Dendritic cell treated with granulocyte-macrophage colony-stimulating factor and Interleukin-4, amounts not matched to agents 40 ng/mL and 50 ng/mL, for 4 days (primary cell): ENCODE measurements at regions not wholly inside any gene's neighbourhood (a gene's known extent, or its start where the extent isn't known, plus 50 kb on each side); places are given as distances from the start of the nearest gene placed in this dataset.
"Not testable (repeated sequence)": the region's sequence is repeated elsewhere in the genome, so short reads cannot be mapped to it uniquely, and the experiment has no call there.

Source experiments
- H3K27ac Mint-ChIP-seq: one replicate; pipeline ENCODE4 v1.8.0; 2022; ENCODE audit warnings: mild to moderate bottlenecking, mixed read lengths
- H3K27me3 Mint-ChIP-seq: one replicate; pipeline ENCODE4 v1.8.0; 2022; ENCODE audit warnings: mild to moderate bottlenecking, mixed read lengths
- H3K36me3 Mint-ChIP-seq: one replicate; pipeline ENCODE4 v1.8.0; 2022; ENCODE audit warnings: low read depth, mixed read lengths
- H3K4me1 Mint-ChIP-seq: one replicate; pipeline ENCODE4 v1.8.0; 2022; ENCODE audit warnings: low read depth, mixed read lengths
- H3K4me3 Mint-ChIP-seq: one replicate; pipeline ENCODE4 v1.8.0; 2022; ENCODE audit warnings: mild to moderate bottlenecking, moderate library complexity, mixed read lengths
- H3K9me3 Mint-ChIP-seq: one replicate; pipeline ENCODE4 v1.8.0; 2022; ENCODE audit warnings: mixed read lengths
- intact Hi-C: fragments of 100-400 bp; cut with micrococcal nuclease; formaldehyde crosslinking; loops from one replicate; pipeline ENCODE4 v1.15.0; 2022

DNA sequence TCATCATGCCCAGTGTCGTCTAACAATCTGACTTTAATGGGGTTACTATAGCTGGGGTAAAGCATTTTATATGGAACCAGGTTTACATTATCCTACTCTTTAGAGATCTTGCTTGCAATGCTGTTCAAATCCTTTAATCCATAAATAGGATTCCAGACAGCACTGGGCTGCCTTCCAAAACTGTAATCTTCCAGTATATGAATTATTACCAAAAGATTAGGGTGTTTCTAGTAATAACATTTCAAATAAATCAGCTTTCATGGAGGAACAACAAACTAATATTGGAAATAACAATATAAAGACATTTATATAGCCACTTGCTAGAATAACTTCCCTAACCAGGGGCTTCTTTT is 88.6 kb upstream of the PLXNA2 start:
- Mint-ChIP-seq H3K36me3 (no peaks in the 10 kb centered on the region), H3K4me3 (no peak overlapping the region), H3K4me1 (no peaks in the 10 kb centered on the region), H3K27ac (no peak overlapping the region), H3K9me3 (no peaks in the 10 kb centered on the region), H3K27me3 (peaks cover 8% of the 10 kb centered on the region)
- intact Hi-C loops = no loop called here

DNA sequence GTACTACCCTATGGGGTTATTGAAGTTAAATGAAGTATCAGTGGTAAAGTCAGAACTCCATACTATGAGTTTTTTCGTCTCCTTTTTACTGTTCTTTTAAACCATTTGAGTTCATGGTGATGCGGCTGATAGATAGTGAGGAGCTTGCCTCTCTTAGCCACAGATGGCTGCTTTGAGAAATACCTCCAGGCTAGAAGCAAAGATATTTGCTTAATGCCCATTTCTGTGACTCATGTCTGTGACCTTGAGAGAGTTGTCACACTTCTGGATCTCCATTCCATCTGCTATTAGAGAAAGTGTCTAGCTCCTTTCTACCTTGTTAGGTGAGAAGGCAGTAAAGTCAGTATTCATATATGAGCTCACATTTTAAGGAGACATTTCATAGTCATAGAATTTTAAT is 89.5 kb upstream of the PLXNA2 start:
- peaks cover 8% of the 10 kb centered on the region for H3K27me3 Mint-ChIP-seq
- intact Hi-C loops = no loop called here
- H3K36me3 Mint-ChIP-seq = no peaks in the 10 kb centered on the region
- H3K4me3 Mint-ChIP-seq = no peak overlapping the region
- no peak overlapping the region for H3K27ac Mint-ChIP-seq
- H3K4me1 Mint-ChIP-seq = no peaks in the 10 kb centered on the region
- H3K9me3 Mint-ChIP-seq = no peaks in the 10 kb centered on the region

- H3K4me1 Mint-ChIP-seq = no peaks in the 10 kb centered on the region
- H3K27me3 Mint-ChIP-seq = peaks cover 7% of the 10 kb centered on the region
- intact Hi-C loops = no loop called here
- no peaks in the 10 kb centered on the region for H3K9me3 Mint-ChIP-seq
- no peak overlapping the region for H3K27ac Mint-ChIP-seq
- H3K4me3 Mint-ChIP-seq = no peak overlapping the region
- H3K36me3 Mint-ChIP-seq = no peaks in the 10 kb centered on the region
Measured at GRCh38 chr1:208335371-208336136, 91.4 kb upstream of the PLXNA2 start.

DNA sequence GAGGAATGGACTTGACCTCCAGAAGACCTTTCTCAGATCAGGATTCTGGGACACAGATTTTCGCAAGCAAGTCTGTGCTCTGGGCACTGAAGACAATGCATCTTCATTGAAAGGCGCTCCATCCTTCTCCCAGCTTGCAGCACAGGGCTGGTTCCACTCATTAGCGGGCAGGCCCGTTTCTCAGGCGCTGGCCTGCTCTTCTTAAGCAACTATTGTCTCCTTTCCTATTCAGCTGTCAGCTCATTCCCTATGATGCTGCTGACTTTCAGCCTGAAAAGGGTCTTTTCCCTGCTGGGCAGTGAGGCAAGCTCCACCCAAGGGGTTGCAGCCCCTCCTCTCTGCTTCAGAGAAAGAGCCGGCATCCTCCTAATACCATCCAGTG is 91.9 kb upstream of the PLXNA2 start:
- H3K36me3 Mint-ChIP-seq = no peaks in the 10 kb centered on the region
- no peaks in the 10 kb centered on the region for H3K9me3 Mint-ChIP-seq
- peaks cover 7% of the 10 kb centered on the region for H3K27me3 Mint-ChIP-seq
- no peaks in the 10 kb centered on the region for H3K4me1 Mint-ChIP-seq
- H3K4me3 Mint-ChIP-seq = no peak overlapping the region
- no peak overlapping the region for H3K27ac Mint-ChIP-seq
- intact Hi-C loops = no loop called here

- Mint-ChIP-seq H3K4me3 (no peak overlapping the region), H3K27me3 (peaks cover 8% of the 10 kb centered on the region), H3K9me3 (no peaks in the 10 kb centered on the region), H3K27ac (no peak overlapping the region), H3K4me1 (peaks cover 5% of the 10 kb centered on the region), H3K36me3 (no peaks in the 10 kb centered on the region)
- intact Hi-C loops = no loop called here
Measured at GRCh38 chr1:208339911-208340310, 95.7 kb upstream of the PLXNA2 start.

- H3K9me3 Mint-ChIP-seq = no peaks in the 10 kb centered on the region
- no peaks in the 10 kb centered on the region for H3K36me3 Mint-ChIP-seq
- H3K27me3 Mint-ChIP-seq = peaks cover 3% of the 10 kb centered on the region
Measured at GRCh38 chr1:208343226-208343625, 99.0 kb upstream of the PLXNA2 start.

DNA sequence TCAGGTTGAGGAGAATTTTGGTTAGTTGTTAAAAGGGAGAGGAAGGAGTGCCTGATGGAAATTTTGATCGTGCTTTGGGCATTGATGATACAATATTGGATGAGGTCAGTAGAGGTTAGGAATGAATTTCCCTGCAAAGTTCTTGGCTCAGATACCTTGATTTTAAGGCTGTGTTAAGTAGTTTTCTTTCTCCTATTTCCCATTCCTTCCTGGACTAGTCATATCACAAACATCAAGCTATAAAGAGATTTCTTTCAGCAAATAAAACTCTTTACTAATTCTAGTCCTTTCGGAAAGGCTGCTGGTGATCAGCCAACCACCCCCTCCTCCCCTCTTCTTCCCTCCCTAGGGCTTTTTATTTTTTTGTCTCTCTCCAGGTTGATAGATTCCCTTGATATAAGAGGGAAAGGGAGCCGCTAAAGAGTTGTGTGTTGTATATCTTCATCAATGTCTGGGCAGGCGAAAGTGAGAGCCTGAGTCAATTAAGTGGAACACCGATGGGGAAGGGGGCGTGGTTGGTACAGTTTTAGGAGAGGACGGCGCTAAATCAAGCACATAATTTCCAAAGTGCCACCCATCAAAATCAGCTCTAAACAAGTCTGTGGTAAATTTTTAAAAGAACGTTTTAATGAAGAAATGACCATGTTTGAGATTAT is 100.1 kb upstream of the PLXNA2 start:
- Mint-ChIP-seq H3K9me3 (no peaks in the 10 kb centered on the region), H3K4me3 (no peak overlapping the region), H3K27me3 (peaks cover 1% of the 10 kb centered on the region), H3K4me1 (peaks cover 5% of the 10 kb centered on the region), H3K36me3 (no peaks in the 10 kb centered on the region), H3K27ac (no peak overlapping the region)
- intact Hi-C loops = no loop called here

More at GRCh38 chr1:208343226-208343625, 99.0 kb upstream of the PLXNA2 start:
- peaks cover 5% of the 10 kb centered on the region for H3K4me1 Mint-ChIP-seq
- no peak overlapping the region for H3K4me3 Mint-ChIP-seq
- intact Hi-C loops = no loop called here
- no peak overlapping the region for H3K27ac Mint-ChIP-seq

DNA sequence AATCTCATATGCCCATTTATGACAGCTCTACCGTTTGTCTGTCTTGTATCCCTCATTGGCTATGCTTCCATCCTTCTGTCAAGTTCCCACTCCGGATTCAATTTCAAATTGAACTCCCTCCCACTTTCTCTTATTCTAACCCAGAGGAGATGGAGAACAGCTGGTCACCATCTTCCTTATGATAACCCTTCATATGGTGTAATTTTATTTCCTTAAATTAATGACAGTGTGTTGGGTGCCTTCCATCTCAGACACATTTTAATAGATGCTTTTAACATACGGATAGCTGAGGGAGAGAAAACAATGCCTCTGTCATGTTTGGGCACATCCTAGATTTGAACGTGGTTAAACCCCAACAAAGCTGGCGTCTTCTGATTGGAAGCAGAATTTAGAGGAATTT is 103.0 kb upstream of the PLXNA2 start:
- no peak overlapping the region for H3K4me3 Mint-ChIP-seq
- H3K9me3 Mint-ChIP-seq = no peaks in the 10 kb centered on the region
- H3K4me1 Mint-ChIP-seq = peaks cover 5% of the 10 kb centered on the region
- intact Hi-C loops = no loop called here
- peaks cover 1% of the 10 kb centered on the region for H3K27me3 Mint-ChIP-seq
- no peak overlapping the region for H3K27ac Mint-ChIP-seq
- no peaks in the 10 kb centered on the region for H3K36me3 Mint-ChIP-seq

- no peaks in the 10 kb centered on the region for H3K36me3 Mint-ChIP-seq
- no peak overlapping the region for H3K27ac Mint-ChIP-seq
- no peaks in the 10 kb centered on the region for H3K27me3 Mint-ChIP-seq
- H3K4me1 Mint-ChIP-seq = no peaks in the 10 kb centered on the region
- H3K9me3 Mint-ChIP-seq = no peaks in the 10 kb centered on the region
- H3K4me3 Mint-ChIP-seq = no peak overlapping the region
- intact Hi-C loops = no loop called here
Measured at GRCh38 chr1:208349694-208350330, 105.6 kb upstream of the PLXNA2 start.

DNA sequence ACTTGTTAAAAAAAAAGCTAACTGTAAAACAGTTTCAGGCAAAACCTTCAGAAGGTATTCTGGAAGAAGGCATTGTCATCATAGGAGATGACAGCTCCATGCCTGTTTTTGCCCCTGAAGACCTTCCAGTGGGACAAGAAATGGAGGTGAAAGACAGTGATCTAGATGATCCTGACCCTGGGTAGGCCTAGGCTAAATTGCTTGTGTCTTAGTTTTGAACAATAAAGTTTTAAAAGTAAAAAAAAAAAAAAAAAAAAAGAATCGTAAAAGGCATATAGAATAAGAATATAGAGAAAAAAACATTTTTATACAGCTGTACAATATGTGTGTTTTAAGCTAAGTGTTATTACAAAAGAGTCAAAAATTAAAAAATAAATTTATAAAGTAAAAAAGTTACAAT is 106.6 kb upstream of the PLXNA2 start:
- intact Hi-C loops = no loop called here
- Mint-ChIP-seq H3K36me3 (no peaks in the 10 kb centered on the region), H3K4me1 (no peaks in the 10 kb centered on the region), H3K4me3 (no peak overlapping the region), H3K27ac (no peak overlapping the region), H3K27me3 (no peaks in the 10 kb centered on the region), H3K9me3 (no peaks in the 10 kb centered on the region)

GRCh38 chr1:208351838-208352237 is 107.7 kb upstream of the PLXNA2 start:
- Mint-ChIP-seq H3K4me1 (no peaks in the 10 kb centered on the region), H3K36me3 (no peaks in the 10 kb centered on the region), H3K9me3 (no peaks in the 10 kb centered on the region), H3K27me3 (no peaks in the 10 kb centered on the region), H3K27ac (no peak overlapping the region), H3K4me3 (no peak overlapping the region)
- intact Hi-C loops = no loop called here

DNA sequence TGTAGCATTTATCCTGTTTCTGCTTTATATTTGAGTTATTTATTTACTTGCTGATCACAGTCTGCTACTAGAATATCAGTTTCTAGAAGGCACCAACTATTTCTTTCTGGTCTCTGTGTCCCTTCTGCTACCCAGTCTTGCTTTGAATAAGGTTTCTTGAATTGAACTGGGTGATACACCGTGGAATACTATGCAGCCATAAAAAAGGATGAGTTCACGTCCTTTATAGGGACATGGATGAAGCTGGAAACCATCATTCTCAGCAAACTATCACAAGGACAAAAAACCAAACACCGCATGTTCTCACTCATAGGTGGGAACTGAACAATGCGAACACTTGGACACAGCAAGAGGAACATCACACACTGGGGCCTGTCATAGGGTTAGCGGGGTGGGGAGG is 109.6 kb upstream of the PLXNA2 start:
- H3K9me3 Mint-ChIP-seq, intact Hi-C loops, H3K4me3 Mint-ChIP-seq, H3K36me3 Mint-ChIP-seq, H3K27ac Mint-ChIP-seq, H3K27me3 Mint-ChIP-seq, H3K4me1 Mint-ChIP-seq: not testable (repeated sequence)

DNA sequence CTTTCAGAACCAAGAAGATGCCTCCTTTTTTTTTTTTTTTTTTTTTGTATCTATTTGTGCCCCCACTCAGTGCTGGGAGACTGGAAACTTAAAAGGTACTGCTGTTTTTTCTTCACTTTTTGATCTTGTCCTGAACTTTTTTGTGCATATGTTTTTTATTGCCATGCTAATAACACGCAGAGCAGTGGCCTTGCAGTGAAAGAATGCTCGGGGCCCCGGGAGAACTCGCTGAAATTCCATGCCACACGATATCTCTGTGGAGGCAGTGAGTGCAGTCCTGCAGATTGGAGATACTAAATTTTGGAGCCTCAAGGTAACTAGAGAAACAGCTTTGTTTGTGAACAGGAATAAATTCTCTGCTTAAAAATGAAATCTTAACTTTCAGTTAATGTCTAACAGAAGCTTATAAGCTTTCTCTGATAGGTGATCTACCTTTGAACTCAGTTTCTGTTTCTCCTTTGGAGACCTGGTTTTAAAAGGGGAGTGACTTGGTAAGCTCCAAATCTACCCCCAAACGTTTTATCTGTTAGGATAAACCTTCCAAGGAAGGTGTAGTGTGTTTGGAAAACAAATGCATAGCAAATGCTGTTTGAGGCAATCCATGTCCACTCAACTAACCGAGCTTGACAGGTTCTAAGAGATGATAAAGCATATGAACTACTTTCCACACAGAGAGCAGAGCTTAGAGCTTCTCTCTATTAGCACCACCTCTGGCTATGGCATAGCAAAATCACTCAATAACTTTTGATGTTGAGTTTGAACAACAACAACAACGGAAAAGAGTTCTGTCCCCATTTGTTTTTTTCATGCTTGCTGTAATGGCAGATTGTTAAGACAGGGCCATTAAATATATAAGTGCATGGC is 113.7 kb upstream of the PLXNA2 start:
- Mint-ChIP-seq H3K36me3 (no peaks in the 10 kb centered on the region), H3K4me1 (no peaks in the 10 kb centered on the region)

GRCh38 chr1:208358651-208359050 is 114.5 kb upstream of the PLXNA2 start:
- no peak overlapping the region for H3K4me3 Mint-ChIP-seq
- H3K36me3 Mint-ChIP-seq = no peaks in the 10 kb centered on the region
- intact Hi-C loops = no loop called here
- H3K9me3 Mint-ChIP-seq = no peaks in the 10 kb centered on the region
- no peaks in the 10 kb centered on the region for H3K4me1 Mint-ChIP-seq
- H3K27me3 Mint-ChIP-seq = no peaks in the 10 kb centered on the region
- no peak overlapping the region for H3K27ac Mint-ChIP-seq

More for the DNA sequence above, 113.7 kb upstream of the PLXNA2 start:
- no peak overlapping the region for H3K4me3 Mint-ChIP-seq
- no peaks in the 10 kb centered on the region for H3K9me3 Mint-ChIP-seq
- no peaks in the 10 kb centered on the region for H3K27me3 Mint-ChIP-seq
- intact Hi-C loops = no loop called here
- no peak overlapping the region for H3K27ac Mint-ChIP-seq
